ENCODE measurements at regions not wholly inside any gene's neighbourhood (a gene's known extent, or its start where the extent isn't known, plus 50 kb on each side); places are given as distances from the start of the nearest gene placed in this dataset.

- Histone ChIP-seq H4K20me1 (ENCODE audit: control insufficient read depth, insufficient read depth) (no peaks in the 10 kb centered on the region), H3K4me1 (ENCODE audit: control insufficient read depth, insufficient read depth, low read length) (peaks cover 20% of the 10 kb centered on the region), H3K9ac (ENCODE audit: control insufficient read depth, insufficient read depth, low read length) (no peak overlapping the region), H3K27ac (ENCODE audit: control insufficient read depth, insufficient read depth) (no peak overlapping the region), H2AFZ (ENCODE audit: control insufficient read depth, low read depth, low read length) (no peak overlapping the region), H3K36me3 (ENCODE audit: control insufficient read depth in 2 of 2, insufficient read depth in 2 of 2, low read length in 1 of 2) (no peaks in the 10 kb centered on the region), H3K4me2 (ENCODE audit: control insufficient read depth, insufficient read depth) (no peak overlapping the region), H3K9me3 (replicated peaks; ENCODE audit: control insufficient read depth, insufficient read depth, low read length) (no peaks in the 10 kb centered on the region), H3K4me3 (no peak overlapping the region), H3K79me2 (ENCODE audit: control insufficient read depth, insufficient read depth, low read length) (no peaks in the 10 kb centered on the region), H3K27me3 (replicated peaks in 1 of 2; ENCODE audit: control insufficient read depth in 2 of 2, insufficient read depth in 2 of 2, low read length in 1 of 2) (no peaks in the 10 kb centered on the region)
- CTCF ChIA-PET = no interaction called here
- POLR2A ChIA-PET = no interaction called here
- WGBS (ENCODE audit: insufficient coverage, insufficient replicate concordance, low lambda C conversion rate, missing lambda C conversion rate) = 80% methylated on average over 14 of the region's 14 CpGs
- SMC1A ChIA-PET (ENCODE audit: uncharacterized antibody, unreplicated experiment) = no interaction called here
- RAD21 ChIA-PET (ENCODE audit: unreplicated experiment) = interaction anchor here (1.1 kb wide), 1 partner anchor 11 kb away, joined by 7 read pairs; no protein-coding TSS in a partner anchor
- intact Hi-C loops (cut with micrococcal nuclease; ENCODE audit: unreplicated experiment) = no loop called here
- no peak for ATAC-seq
- DNase-seq (ENCODE audit: low read depth, low spot score) = no peak
- BruUV-seq (replicated peaks) = no TSS peak
- no peak for TF ChIP-seq SUZ12 (IDR thresholded peaks at IDR 0.05; ENCODE audit: unreplicated experiment)
- no peak for TF ChIP-seq MLLT1 (IDR thresholded peaks at IDR 0.05)
- TF ChIP-seq JUNB (IDR thresholded peaks at IDR 0.05) = no peak
- TF ChIP-seq PAX8 (IDR thresholded peaks at IDR 0.05) = no peak
- FAIRE-seq = no peak
- in situ Hi-C loops (cut with MboI) = no loop called here
Observed at GRCh38 chr2:9103663-9104277, 100.3 kb upstream of the MBOAT2 start.

DNA sequence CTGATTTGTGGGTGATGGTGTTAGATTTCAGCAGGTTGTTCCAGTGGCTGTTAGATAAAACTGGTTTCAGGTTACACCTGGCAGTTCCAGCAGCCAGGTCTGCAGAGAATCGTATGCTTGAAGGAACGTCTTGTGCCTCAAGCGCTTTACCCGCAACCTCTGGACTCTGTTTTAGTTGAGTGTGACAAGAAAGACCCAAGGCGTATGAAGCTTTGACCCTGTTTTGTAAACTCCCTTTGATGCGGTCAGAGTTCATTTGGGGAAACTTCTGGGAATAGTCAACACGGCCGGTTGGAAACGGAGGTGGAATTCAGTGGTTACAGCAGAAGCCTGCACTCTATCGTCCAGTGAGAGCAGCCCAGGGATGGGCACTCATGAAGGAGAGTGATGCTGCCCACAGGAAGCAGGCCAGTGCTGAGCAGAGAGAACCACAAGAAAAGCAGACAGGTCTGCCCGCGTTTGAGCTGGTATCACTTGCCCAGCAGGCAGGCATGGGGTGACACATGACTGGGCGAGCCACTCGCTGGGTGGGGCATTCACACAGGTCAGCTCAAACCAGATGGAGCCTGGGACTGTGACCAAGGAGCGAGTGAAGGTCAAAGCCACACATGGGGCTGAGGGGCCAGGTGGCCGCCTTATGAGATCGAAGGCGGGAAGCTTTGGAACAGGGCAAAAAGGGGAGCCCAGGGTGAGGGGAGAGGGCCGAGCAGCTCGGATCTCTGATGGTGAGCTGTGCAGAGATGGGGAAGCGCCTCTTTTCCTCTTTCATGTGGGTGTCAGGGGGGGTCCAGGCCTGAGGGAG, 99.6 kb upstream of the MBOAT2 start:
- ChIA-PET RAD21 (ENCODE audit: unreplicated experiment) (interaction anchor here (1.1 kb wide), 1 partner anchor 10 kb away, joined by 7 read pairs; no protein-coding TSS in a partner anchor), SMC1A (ENCODE audit: uncharacterized antibody, unreplicated experiment) (no interaction called here), POLR2A (no interaction called here), CTCF (no interaction called here)
- H2AFZ ChIP-seq (ENCODE audit: control insufficient read depth, low read depth, low read length) = no peak overlapping the region
- no peak overlapping the region for H3K4me3 ChIP-seq
- no peaks in the 10 kb centered on the region for H4K20me1 ChIP-seq (ENCODE audit: control insufficient read depth, insufficient read depth)
- WGBS (ENCODE audit: insufficient coverage, insufficient replicate concordance, low lambda C conversion rate, missing lambda C conversion rate) = 87% methylated on average over 21 of the region's 21 CpGs
- FAIRE-seq = no peak
- no peak for ATAC-seq
- H3K9ac ChIP-seq (ENCODE audit: control insufficient read depth, insufficient read depth, low read length) = no peak overlapping the region
- DNase-seq (ENCODE audit: low read depth, low spot score) = no peak
- H3K4me1 ChIP-seq (ENCODE audit: control insufficient read depth, insufficient read depth, low read length) = peaks cover 27% of the 10 kb centered on the region
- intact Hi-C loops (cut with micrococcal nuclease; ENCODE audit: unreplicated experiment) (no loop called here), in situ Hi-C loops (cut with MboI) (no loop called here)
- H3K4me2 ChIP-seq (ENCODE audit: control insufficient read depth, insufficient read depth) = no peak overlapping the region
- H3K79me2 ChIP-seq (ENCODE audit: control insufficient read depth, insufficient read depth, low read length) = no peaks in the 10 kb centered on the region
- no peaks in the 10 kb centered on the region for H3K9me3 ChIP-seq (replicated peaks; ENCODE audit: control insufficient read depth, insufficient read depth, low read length)
- BruUV-seq (replicated peaks) = no TSS peak
- no peak overlapping the region for H3K27ac ChIP-seq (ENCODE audit: control insufficient read depth, insufficient read depth)
- no peaks in the 10 kb centered on the region for H3K36me3 ChIP-seq (ENCODE audit: control insufficient read depth in 2 of 2, insufficient read depth in 2 of 2, low read length in 1 of 2)
- H3K27me3 ChIP-seq (replicated peaks in 1 of 2; ENCODE audit: control insufficient read depth in 2 of 2, insufficient read depth in 2 of 2, low read length in 1 of 2) = no peaks in the 10 kb centered on the region
- no peak for TF ChIP-seq NFYA (IDR thresholded peaks at IDR 0.05; ENCODE audit: borderline replicate concordance, low read depth, low read length)
- no peak for TF ChIP-seq EZH2 (IDR thresholded peaks at IDR 0.05; ENCODE audit: borderline replicate concordance, control insufficient read depth, low read depth, low read length)
- no peak for TF ChIP-seq ATF3 (IDR thresholded peaks at IDR 0.05; ENCODE audit: borderline replicate concordance, extremely low read depth, low read depth, low read length)
- no peak for TF ChIP-seq FOXK2 (IDR thresholded peaks at IDR 0.05)
- TF ChIP-seq BCL11A (IDR thresholded peaks at IDR 0.05; ENCODE audit: low read depth, low read length) = no peak
- TF ChIP-seq, protein P1, sequence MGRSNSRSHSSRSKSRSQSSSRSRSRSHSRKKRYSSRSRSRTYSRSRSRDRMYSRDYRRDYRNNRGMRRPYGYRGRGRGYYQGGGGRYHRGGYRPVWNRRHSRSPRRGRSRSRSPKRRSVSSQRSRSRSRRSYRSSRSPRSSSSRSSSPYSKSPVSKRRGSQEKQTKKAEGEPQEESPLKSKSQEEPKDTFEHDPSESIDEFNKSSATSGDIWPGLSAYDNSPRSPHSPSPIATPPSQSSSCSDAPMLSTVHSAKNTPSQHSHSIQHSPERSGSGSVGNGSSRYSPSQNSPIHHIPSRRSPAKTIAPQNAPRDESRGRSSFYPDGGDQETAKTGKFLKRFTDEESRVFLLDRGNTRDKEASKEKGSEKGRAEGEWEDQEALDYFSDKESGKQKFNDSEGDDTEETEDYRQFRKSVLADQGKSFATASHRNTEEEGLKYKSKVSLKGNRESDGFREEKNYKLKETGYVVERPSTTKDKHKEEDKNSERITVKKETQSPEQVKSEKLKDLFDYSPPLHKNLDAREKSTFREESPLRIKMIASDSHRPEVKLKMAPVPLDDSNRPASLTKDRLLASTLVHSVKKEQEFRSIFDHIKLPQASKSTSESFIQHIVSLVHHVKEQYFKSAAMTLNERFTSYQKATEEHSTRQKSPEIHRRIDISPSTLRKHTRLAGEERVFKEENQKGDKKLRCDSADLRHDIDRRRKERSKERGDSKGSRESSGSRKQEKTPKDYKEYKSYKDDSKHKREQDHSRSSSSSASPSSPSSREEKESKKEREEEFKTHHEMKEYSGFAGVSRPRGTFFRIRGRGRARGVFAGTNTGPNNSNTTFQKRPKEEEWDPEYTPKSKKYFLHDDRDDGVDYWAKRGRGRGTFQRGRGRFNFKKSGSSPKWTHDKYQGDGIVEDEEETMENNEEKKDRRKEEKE (IDR thresholded peaks at IDR 0.05) = no peak
- no peak for TF ChIP-seq SMC3 (IDR thresholded peaks at IDR 0.05; ENCODE audit: borderline replicate concordance, low read length)
- TF ChIP-seq PAX8 (IDR thresholded peaks at IDR 0.05) = no peak
- TF ChIP-seq EED (IDR thresholded peaks at IDR 0.05; ENCODE audit: low read depth) = no peak
